ENCODE measurements at regions not wholly inside any gene's neighbourhood (a gene's known extent, or its start where the extent isn't known, plus 50 kb on each side); places are given as distances from the start of the nearest gene placed in this dataset.
"Not testable (repeated sequence)": the region's sequence is repeated elsewhere in the genome, so short reads cannot be mapped to it uniquely, and the experiment has no call there.

GRCh38 chr5:142542078-142542477 is 143.8 kb downstream of the FGF1 start:
- no peak for DNase-seq (ENCODE audit: low read depth in 2 of 2)

DNA sequence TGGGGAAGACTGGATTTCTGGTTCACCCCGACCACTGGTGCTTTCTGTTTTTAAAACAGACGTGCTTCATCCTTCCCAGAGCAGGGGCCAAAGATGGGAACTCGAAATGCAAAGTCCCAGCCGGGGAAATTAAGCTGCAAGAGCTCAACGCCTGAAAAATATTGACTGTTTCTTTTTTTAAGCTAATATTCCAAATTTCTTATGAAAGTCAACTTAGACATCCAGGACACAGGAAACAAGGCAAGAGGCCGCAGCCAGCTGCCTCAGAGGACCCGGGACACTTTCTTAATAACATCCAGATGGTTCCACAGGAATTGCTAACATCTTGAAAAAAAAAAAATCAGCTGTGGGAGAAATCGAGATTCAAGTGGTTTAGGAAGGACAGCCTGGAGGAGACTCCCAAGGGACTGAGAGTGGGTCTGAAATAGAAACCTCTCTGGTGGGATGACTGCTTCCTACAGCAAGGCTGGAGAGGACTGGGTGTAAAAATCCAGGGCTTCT is 144.9 kb downstream of the FGF1 start:
- no peak for DNase-seq (ENCODE audit: low read depth in 2 of 2)

DNA sequence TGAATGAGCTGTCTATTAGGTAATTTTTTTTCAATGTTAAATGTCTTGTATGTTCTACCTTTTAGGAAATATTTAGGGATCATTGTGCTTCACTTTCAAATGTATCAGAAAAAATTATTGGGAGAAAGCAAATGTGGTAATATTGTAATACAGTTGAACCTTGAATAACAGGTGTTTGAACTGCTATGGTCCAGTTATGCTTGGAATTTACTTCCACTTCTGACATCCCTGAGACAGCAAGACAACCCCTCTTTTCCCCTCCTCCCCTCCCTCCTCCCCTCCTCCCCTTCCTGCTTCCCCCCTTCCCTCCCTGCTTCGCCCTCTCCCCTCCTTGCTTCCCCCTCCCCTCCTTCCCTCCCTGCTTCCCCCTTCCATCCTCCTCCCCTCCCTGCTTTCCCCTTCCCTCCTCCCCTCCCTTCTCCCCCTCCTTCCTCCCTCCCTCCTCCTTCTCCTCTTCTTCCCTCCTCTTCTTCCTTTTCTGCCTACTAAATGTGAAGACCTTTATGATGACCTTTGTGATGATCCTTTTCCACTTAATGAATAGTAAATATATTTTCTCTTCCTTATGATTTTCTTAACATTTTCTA is 146.6 kb downstream of the FGF1 start:
- DNase-seq (ENCODE audit: low read depth in 2 of 2): no peak

DNA sequence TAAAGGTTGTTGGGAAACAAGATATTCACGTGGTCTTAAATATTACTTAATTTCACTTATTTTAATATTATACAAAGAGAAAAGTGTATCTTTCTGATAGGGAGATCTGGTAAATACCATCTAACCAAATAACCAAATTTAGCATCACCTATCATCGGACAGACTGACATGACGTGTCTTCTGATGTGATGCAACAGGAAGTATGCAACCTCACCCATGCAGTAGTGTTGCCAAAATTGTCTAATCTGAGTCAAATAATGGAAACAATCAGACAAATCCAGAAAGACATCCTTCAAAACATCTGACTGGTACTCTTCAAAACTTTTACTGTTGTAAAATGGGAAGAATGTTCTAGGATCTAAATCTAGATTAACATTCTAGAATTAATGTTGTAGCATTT is 148.0 kb downstream of the FGF1 start:
- DNase-seq (ENCODE audit: low read depth in 2 of 2): no peak

DNA sequence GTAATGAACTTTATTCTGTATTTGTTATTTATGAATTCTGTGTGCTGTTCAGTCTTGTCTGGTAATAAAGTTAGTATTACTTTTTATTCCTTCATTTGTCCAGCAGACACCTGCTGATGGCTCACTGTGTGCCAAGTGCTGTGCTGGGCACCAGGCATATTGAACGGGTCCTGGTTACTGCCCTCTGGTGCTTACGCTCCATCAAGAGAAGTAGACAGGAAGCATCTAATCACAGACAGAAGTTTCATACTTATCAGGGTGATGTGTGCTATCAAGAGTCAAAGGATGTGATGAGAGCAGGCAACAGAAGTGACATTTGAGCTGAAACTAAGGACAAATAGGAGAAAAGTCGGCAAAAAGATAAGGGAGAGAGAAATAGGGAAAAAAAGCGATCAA is 153.1 kb downstream of the FGF1 start:
- no peak for DNase-seq (ENCODE audit: low read depth in 2 of 2)

DNA sequence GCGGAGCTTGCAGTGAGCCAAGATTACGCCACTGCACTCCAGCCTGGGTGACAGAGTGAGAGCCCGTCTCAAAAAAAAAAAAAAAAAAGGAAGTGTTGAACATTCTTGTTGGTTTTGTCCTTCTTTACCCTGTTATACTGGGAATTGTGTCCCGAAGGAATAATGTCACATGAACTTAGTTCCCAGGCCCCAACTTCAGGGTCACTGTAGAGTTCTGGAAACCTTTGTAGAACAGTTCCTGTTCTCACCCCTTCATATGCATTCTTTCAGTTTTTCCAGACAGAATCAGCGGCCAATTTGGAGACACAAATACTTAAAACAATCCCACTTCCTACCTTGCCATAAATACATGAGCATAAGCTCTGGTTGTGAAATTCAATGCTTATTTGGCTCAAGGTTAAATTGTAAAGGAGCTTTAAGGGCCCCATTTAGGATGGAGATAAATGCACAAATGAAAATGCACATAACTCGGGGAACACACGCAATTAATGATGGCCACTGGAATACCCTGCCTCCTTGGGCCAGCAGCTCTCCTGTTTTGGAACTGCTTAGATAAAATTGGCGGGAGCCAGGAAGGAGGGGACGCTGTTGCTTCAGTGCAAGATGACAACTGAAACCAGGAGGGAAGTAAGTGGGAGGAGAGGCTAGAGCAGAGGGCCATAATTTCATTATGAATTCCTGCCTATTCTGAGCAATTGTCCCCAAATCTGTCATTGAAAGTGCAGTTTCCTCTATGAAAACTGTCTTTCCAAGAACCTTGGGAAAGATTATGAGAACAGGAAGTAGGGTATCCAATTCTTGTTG is 153.7 kb downstream of the FGF1 start:
- no peak for DNase-seq (ENCODE audit: low read depth in 2 of 2)

GRCh38 chr5:142530904-142531303 is 155.0 kb downstream of the FGF1 start:
- no peak for DNase-seq (ENCODE audit: low read depth in 2 of 2)

GRCh38 chr5:142529626-142530278 is 156.1 kb downstream of the FGF1 start:
- DNase-seq (ENCODE audit: low read depth in 2 of 2): no peak

DNA sequence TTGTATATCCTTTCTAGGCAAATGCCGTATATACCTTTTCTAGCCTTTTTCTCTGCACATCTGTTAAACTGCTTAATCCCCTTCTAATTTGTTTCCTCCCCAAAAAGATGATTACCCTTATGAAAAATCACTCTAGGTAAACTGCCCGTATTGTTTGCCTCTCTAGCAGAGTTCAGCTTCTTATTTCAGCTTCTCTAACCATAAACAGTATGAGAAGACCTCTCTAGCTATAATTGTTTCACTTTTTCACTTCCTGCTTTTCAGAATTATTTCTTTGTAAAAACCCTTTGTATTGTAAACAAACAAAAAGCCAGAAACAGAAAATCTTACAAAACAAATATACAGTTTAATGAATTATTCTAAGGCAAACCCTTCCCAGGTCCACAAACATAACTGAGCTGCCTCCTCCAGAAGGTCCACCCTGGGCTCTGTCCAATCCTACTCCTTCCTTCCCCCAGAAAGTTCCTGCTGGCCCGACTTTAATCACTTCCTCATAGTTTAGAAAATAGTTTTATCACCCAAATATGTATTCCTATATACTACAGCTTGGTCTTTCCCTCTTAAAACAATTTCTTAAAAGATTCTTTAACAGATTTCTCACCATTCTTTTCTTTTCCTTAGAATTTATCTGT is 158.1 kb downstream of the FGF1 start:
- DNase-seq (ENCODE audit: low read depth in 2 of 2): no peak

- no peak for DNase-seq (ENCODE audit: low read depth in 2 of 2)
Measured at GRCh38 chr5:142527234-142527633, 158.7 kb downstream of the FGF1 start.

GRCh38 chr5:142522983-142523382 is 162.9 kb downstream of the FGF1 start:
- DNase-seq (ENCODE audit: low read depth in 2 of 2): no peak

- DNase-seq (ENCODE audit: low read depth in 2 of 2): no peak
Measured at GRCh38 chr5:142521706-142522105, 164.2 kb downstream of the FGF1 start.

- no peak for DNase-seq (ENCODE audit: low read depth in 2 of 2)
Measured at GRCh38 chr5:142520885-142521284, 165.0 kb downstream of the FGF1 start.

- not testable (repeated sequence) for DNase-seq (ENCODE audit: low read depth in 2 of 2)
Measured at GRCh38 chr5:142519913-142520312, 166.0 kb downstream of the FGF1 start.

DNA sequence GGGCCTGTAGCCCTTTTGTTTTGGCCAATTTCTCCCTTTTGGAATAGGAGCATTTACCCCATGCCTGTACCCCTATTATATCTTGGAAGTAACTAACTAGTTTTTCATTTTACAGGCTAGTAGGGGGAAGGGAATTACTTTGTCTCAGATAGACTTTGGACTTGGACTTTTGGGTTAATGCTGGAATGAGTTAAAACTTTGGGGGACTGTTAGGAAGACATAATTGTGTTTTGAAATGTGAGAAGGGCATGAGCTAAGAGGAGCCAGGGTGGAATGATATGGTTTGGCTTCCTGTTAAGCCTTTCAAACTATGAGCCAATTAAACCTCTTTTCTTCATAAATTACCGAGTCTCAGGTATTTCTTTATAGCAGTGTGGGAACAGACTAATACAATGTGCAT is 168.1 kb downstream of the FGF1 start:
- no peak for DNase-seq (ENCODE audit: low read depth in 2 of 2)

GRCh38 chr5:142516732-142517131 is 169.2 kb downstream of the FGF1 start:
- DNase-seq (ENCODE audit: low read depth in 2 of 2): no peak

GRCh38 chr5:142515036-142515435 is 170.9 kb downstream of the FGF1 start:
- DNase-seq (ENCODE audit: low read depth in 2 of 2): no peak

DNA sequence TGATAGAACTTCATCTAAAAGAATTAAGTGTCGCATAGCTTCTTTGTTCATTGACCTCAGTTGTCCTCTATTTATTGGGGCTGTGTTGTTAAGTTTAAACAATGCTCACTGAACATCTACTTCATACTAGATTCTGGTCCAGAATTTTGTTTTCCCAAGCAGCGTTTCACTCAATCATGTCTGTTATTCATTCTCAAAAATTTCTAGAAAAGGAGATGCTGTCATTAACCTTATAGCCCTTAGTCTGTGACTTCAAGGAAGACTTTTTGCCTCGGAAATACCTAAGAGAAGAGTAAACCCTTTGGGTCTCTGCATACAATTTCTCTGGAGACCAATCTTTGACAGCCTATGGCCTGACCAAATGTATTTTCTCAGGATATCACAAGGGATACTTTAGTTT is 171.7 kb downstream of the FGF1 start:
- no peak for DNase-seq (ENCODE audit: low read depth in 2 of 2)

- no peak for DNase-seq (ENCODE audit: low read depth in 2 of 2)
Measured at GRCh38 chr5:142512043-142513042, 173.5 kb downstream of the FGF1 start.

DNA sequence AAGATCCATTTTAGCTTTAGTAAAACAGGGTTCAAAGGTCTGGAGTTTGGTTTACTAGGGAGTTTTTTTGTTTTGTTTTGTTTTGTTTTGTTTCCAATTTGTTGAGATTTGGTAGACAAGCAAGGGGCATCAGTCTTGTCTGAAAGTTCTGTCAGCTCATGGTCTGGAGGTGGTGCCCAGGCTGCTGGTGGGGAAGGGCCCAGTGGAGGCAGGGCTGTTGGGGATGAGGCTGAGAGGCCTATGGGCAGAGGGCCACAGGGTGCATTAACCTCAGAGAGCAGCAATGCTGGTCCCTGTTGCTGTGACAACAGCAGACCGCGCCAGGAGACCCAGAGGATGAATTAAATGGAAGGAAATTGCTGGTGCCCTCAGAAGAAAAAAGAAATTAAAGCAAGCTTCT is 174.5 kb downstream of the FGF1 start:
- DNase-seq (ENCODE audit: low read depth in 2 of 2): no peak

- DNase-seq (ENCODE audit: low read depth in 2 of 2): no peak
Measured at GRCh38 chr5:142509026-142509425, 176.9 kb downstream of the FGF1 start.
